SJSA1 (cell line): ENCODE measurements at regions not wholly inside any gene's neighbourhood (a gene's known extent, or its start where the extent isn't known, plus 50 kb on each side); places are given as distances from the start of the nearest gene placed in this dataset.
"Not testable (repeated sequence)": the region's sequence is repeated elsewhere in the genome, so short reads cannot be mapped to it uniquely, and the experiment has no call there.

ENCODE experiments used
- DNase-seq, 2 experiments: peaks; one replicate each; pipeline ENCODE4 v3.0.0-alpha.2; 2015 to 2020; ENCODE audit warnings: low spot score in 2 of 2, low read depth in 1 of 2
- H3K27ac ChIP-seq: fragments of 250-450 bp; sonication (Bioruptor Pico); 2 replicates; pipeline ENCODE4 v1.5.1; 2020; ENCODE audit warnings: mild to moderate bottlenecking, moderate library complexity
- H3K27me3 ChIP-seq: fragments of 250-450 bp; sonication (Bioruptor Pico); replicated peaks from 2 replicates; pipeline ENCODE4 v1.5.1; 2020; ENCODE audit warnings: mild to moderate bottlenecking, moderate library complexity
- H3K36me3 ChIP-seq: fragments of 250-450 bp; sonication (Bioruptor Pico); 2 replicates; pipeline ENCODE4 v1.5.1; 2020; ENCODE audit warnings: mild to moderate bottlenecking
- H3K4me1 ChIP-seq: fragments of 250-450 bp; sonication (Bioruptor Pico); replicated peaks from 2 replicates; pipeline ENCODE4 v1.6.1; 2021; ENCODE audit warnings: mild to moderate bottlenecking
- H3K4me3 ChIP-seq: fragments of 250-450 bp; sonication (Bioruptor Pico); 2 replicates; pipeline ENCODE4 v1.5.1; 2020; ENCODE audit warnings: mild to moderate bottlenecking
- H3K9me3 ChIP-seq: fragments of 250-450 bp; sonication (Bioruptor Pico); replicated peaks from 2 replicates; pipeline ENCODE4 v1.5.1; 2020; ENCODE audit warnings: mild to moderate bottlenecking

GRCh38 chr3:144506375-144506774, 534.8 kb downstream of the DIPK2A start:
- H3K27me3 ChIP-seq, H3K9me3 ChIP-seq, H3K36me3 ChIP-seq, DNase-seq, H3K4me3 ChIP-seq, H3K4me1 ChIP-seq, H3K27ac ChIP-seq: not testable (repeated sequence)

GRCh38 chr3:144511346-144511745, 539.7 kb downstream of the DIPK2A start:
- DNase-seq = no peak

GRCh38 chr3:144516026-144516425, 544.4 kb downstream of the DIPK2A start:
- H3K27me3 ChIP-seq = no peaks in the 10 kb centered on the region
- no peaks in the 10 kb centered on the region for H3K36me3 ChIP-seq
- no peak overlapping the region for H3K27ac ChIP-seq
- H3K9me3 ChIP-seq = no peaks in the 10 kb centered on the region
- no peaks in the 10 kb centered on the region for H3K4me1 ChIP-seq
- no peak for DNase-seq
- H3K4me3 ChIP-seq = no peak overlapping the region

More at GRCh38 chr3:144511346-144511745, 539.7 kb downstream of the DIPK2A start:
- Histone ChIP-seq H3K9me3 (no peaks in the 10 kb centered on the region), H3K27ac (no peak overlapping the region), H3K36me3 (no peaks in the 10 kb centered on the region), H3K27me3 (no peaks in the 10 kb centered on the region), H3K4me1 (no peaks in the 10 kb centered on the region), H3K4me3 (no peak overlapping the region)

GRCh38 chr3:144516589-144516988, 545.0 kb downstream of the DIPK2A start:
- no peaks in the 10 kb centered on the region for H3K9me3 ChIP-seq
- no peaks in the 10 kb centered on the region for H3K36me3 ChIP-seq
- H3K4me3 ChIP-seq = no peak overlapping the region
- no peaks in the 10 kb centered on the region for H3K4me1 ChIP-seq
- H3K27me3 ChIP-seq = no peaks in the 10 kb centered on the region
- H3K27ac ChIP-seq = no peak overlapping the region
- DNase-seq = no peak

- Histone ChIP-seq H3K27ac (no peak overlapping the region), H3K27me3 (no peaks in the 10 kb centered on the region), H3K9me3 (no peaks in the 10 kb centered on the region), H3K36me3 (no peaks in the 10 kb centered on the region), H3K4me1 (no peaks in the 10 kb centered on the region), H3K4me3 (no peak overlapping the region)
- DNase-seq = no peak
Measured at GRCh38 chr3:144521131-144521530, 549.5 kb downstream of the DIPK2A start.

GRCh38 chr3:144522456-144522855, 550.8 kb downstream of the DIPK2A start:
- no peaks in the 10 kb centered on the region for H3K9me3 ChIP-seq
- no peaks in the 10 kb centered on the region for H3K4me1 ChIP-seq
- H3K36me3 ChIP-seq = no peaks in the 10 kb centered on the region
- H3K27me3 ChIP-seq = no peaks in the 10 kb centered on the region
- H3K4me3 ChIP-seq = no peak overlapping the region
- no peak overlapping the region for H3K27ac ChIP-seq
- DNase-seq = no peak

- Histone ChIP-seq H3K9me3 (no peaks in the 10 kb centered on the region), H3K4me1 (no peaks in the 10 kb centered on the region), H3K36me3 (no peaks in the 10 kb centered on the region), H3K27me3 (no peaks in the 10 kb centered on the region), H3K4me3 (no peak overlapping the region), H3K27ac (no peak overlapping the region)
- no peak for DNase-seq
Measured at GRCh38 chr3:144523396-144523795, 551.8 kb downstream of the DIPK2A start.

GRCh38 chr3:144524531-144524930, 552.9 kb downstream of the DIPK2A start:
- Histone ChIP-seq H3K27ac (no peak overlapping the region), H3K36me3 (no peaks in the 10 kb centered on the region), H3K4me1 (no peaks in the 10 kb centered on the region), H3K9me3 (no peaks in the 10 kb centered on the region), H3K4me3 (no peak overlapping the region), H3K27me3 (no peaks in the 10 kb centered on the region)
- no peak for DNase-seq

GRCh38 chr3:144529566-144529965, 557.9 kb downstream of the DIPK2A start:
- no peaks in the 10 kb centered on the region for H3K36me3 ChIP-seq
- H3K27me3 ChIP-seq = no peaks in the 10 kb centered on the region
- H3K4me3 ChIP-seq = no peak overlapping the region
- H3K4me1 ChIP-seq = no peaks in the 10 kb centered on the region
- DNase-seq = no peak
- H3K9me3 ChIP-seq = no peaks in the 10 kb centered on the region
- no peak overlapping the region for H3K27ac ChIP-seq

- Histone ChIP-seq H3K4me1 (no peaks in the 10 kb centered on the region), H3K36me3 (no peaks in the 10 kb centered on the region), H3K9me3 (no peaks in the 10 kb centered on the region), H3K27ac (no peak overlapping the region), H3K27me3 (no peaks in the 10 kb centered on the region), H3K4me3 (no peak overlapping the region)
- DNase-seq = no peak
Measured at GRCh38 chr3:144544871-144545270, 573.2 kb downstream of the DIPK2A start.

GRCh38 chr3:144546539-144546938, 574.9 kb downstream of the DIPK2A start:
- Histone ChIP-seq H3K4me1 (no peaks in the 10 kb centered on the region), H3K9me3 (no peaks in the 10 kb centered on the region), H3K27me3 (no peaks in the 10 kb centered on the region), H3K27ac (no peak overlapping the region), H3K36me3 (no peaks in the 10 kb centered on the region), H3K4me3 (no peak overlapping the region)
- no peak for DNase-seq

- Histone ChIP-seq H3K36me3 (no peaks in the 10 kb centered on the region), H3K4me1 (no peaks in the 10 kb centered on the region), H3K4me3 (no peak overlapping the region), H3K27me3 (no peaks in the 10 kb centered on the region), H3K27ac (no peak overlapping the region), H3K9me3 (no peaks in the 10 kb centered on the region)
- no peak for DNase-seq
Measured at GRCh38 chr3:144548346-144548745, 576.7 kb downstream of the DIPK2A start.

GRCh38 chr3:144549166-144549565, 577.5 kb downstream of the DIPK2A start:
- H3K9me3 ChIP-seq = no peaks in the 10 kb centered on the region
- no peak for DNase-seq

GRCh38 chr3:144552346-144553057, 580.9 kb downstream of the DIPK2A start:
- Histone ChIP-seq H3K27ac (no peak overlapping the region), H3K36me3 (no peaks in the 10 kb centered on the region), H3K9me3 (no peaks in the 10 kb centered on the region), H3K27me3 (no peaks in the 10 kb centered on the region), H3K4me3 (no peak overlapping the region), H3K4me1 (no peaks in the 10 kb centered on the region)
- no peak for DNase-seq

More at GRCh38 chr3:144549166-144549565, 577.5 kb downstream of the DIPK2A start:
- Histone ChIP-seq H3K4me3 (no peak overlapping the region), H3K27ac (no peak overlapping the region), H3K27me3 (no peaks in the 10 kb centered on the region), H3K36me3 (no peaks in the 10 kb centered on the region), H3K4me1 (no peaks in the 10 kb centered on the region)

- H3K4me1 ChIP-seq = no peaks in the 10 kb centered on the region
- no peak overlapping the region for H3K4me3 ChIP-seq
- no peak overlapping the region for H3K27ac ChIP-seq
- H3K27me3 ChIP-seq = no peaks in the 10 kb centered on the region
- H3K36me3 ChIP-seq = no peaks in the 10 kb centered on the region
- H3K9me3 ChIP-seq = no peaks in the 10 kb centered on the region
- no peak for DNase-seq
Measured at GRCh38 chr3:144553301-144553700, 581.7 kb downstream of the DIPK2A start.
